Vagina (tissue), 2 donors: ENCODE measurements at regions not wholly inside any gene's neighbourhood (a gene's known extent, or its start where the extent isn't known, plus 50 kb on each side); places are given as distances from the start of the nearest gene placed in this dataset.

ENCODE experiments used
- DNase-seq, 2 donors: peaks; one replicate each; pipeline ENCODE4 v3.0.0-alpha.2; 2017; ENCODE audit errors: extremely low spot score in 2 of 2
- H3K27ac ChIP-seq: fragments of 200-600 bp; sonication (generic); one replicate; pipeline ENCODE4 v1.5.1; 2019
- H3K27me3 ChIP-seq: fragments of 200-600 bp; sonication (generic); one replicate; pipeline ENCODE4 v1.5.1; 2019
- H3K36me3 ChIP-seq, 2 donors: fragments of 200-600 bp; sonication (generic); one replicate each; pipeline ENCODE4 v1.5.1; 2017 to 2019
- H3K4me1 ChIP-seq: fragments of 200-600 bp; sonication (generic); one replicate; pipeline ENCODE4 v1.5.1; 2019
- H3K4me3 ChIP-seq, 2 donors: fragments of 200-600 bp; sonication (generic); 1 replicate in 1 of 2; 2 replicates in 1 of 2; pipeline ENCODE4 v1.5.1; 2016 to 2019
- H3K9me3 ChIP-seq: fragments of 200-600 bp; sonication (generic); one replicate; pipeline ENCODE4 v1.5.1; 2019
- CTCF ChIP-seq, 3 experiments: fragments of 450-650 bp in 2 of 3; fragments of 200-600 bp in 1 of 3; sonication (generic) in 1 of 3; IDR thresholded peaks; one replicate each; pipeline ENCODE4 v1.5.1; 2017 to 2019; ENCODE audit warnings: antibody characterized with exemption in 3 of 3, mild to moderate bottlenecking in 2 of 3, moderate library complexity in 2 of 3
- POLR2A ChIP-seq, 2 donors: fragments of 450-650 bp; IDR thresholded peaks; one replicate each; pipeline ENCODE4 v1.6.1; 2017; ENCODE audit warnings: antibody characterized with exemption in 2 of 2, mild to moderate bottlenecking in 2 of 2, moderate library complexity in 2 of 2
- POLR2AphosphoS5 ChIP-seq, 2 donors: sonication (generic); formaldehyde crosslinking; IDR thresholded peaks; one replicate each; pipeline ENCODE4 v1.9.0; 2017; ENCODE audit warnings: antibody characterized with exemption in 2 of 2, mild to moderate bottlenecking in 2 of 2, low read depth in 1 of 2; ENCODE audit not compliant: insufficient read depth in 1 of 2
- intact Hi-C: fragments of 100-400 bp; cut with DNase I; formaldehyde crosslinking; loops from one replicate; pipeline ENCODE4 v1.15.1; 2023

- Histone ChIP-seq H3K27me3 (no peaks in the 10 kb centered on the region), H3K4me1 (no peaks in the 10 kb centered on the region), H3K9me3 (no peaks in the 10 kb centered on the region), H3K27ac (no peak overlapping the region), H3K36me3 (no peaks in the 10 kb centered on the region), H3K4me3 (no peak overlapping the region)
- no peak for DNase-seq
- TF ChIP-seq POLR2A (IDR thresholded peaks at IDR 0.05) (no peak), CTCF (IDR thresholded peaks at IDR 0.05) (peak in 1 of 3 experiments; percentile 24)
- intact Hi-C loops: no loop called here
These were observed 607.6 kb downstream of the FGF9 start for GRCh38 chr13:22278336-22278929.

DNA sequence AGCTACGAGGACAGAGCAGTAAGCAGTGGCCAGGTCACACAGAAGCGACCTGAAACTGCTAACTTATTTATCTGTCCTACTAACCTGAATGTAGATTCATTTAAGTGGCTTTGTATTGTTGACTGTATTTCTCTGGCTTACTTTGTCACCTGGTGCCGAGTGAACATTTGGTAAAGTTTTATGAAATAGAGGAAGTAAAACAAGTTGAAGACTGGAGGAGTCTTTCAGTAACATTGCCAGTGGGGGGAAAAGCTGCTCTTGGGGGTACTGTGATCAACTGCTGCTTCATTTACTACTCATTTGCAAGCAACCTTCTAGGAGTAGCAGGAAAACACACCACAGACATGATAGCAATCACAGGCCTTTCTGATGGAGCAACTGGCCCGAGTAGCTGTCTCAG, 615.0 kb downstream of the FGF9 start:
- Histone ChIP-seq H3K36me3 (no peaks in the 10 kb centered on the region), H3K4me3 (no peak overlapping the region), H3K27me3 (no peaks in the 10 kb centered on the region), H3K9me3 (no peaks in the 10 kb centered on the region), H3K27ac (no peak overlapping the region), H3K4me1 (no peaks in the 10 kb centered on the region)
- DNase-seq: no peak
- intact Hi-C loops: no loop called here
- TF ChIP-seq POLR2A (IDR thresholded peaks at IDR 0.05) (no peak), CTCF (IDR thresholded peaks at IDR 0.05) (no peak), POLR2AphosphoS5 (IDR thresholded peaks at IDR 0.05; ENCODE audit: insufficient read depth in 1 of 2, low read depth in 1 of 2) (no peak)

- Histone ChIP-seq H3K4me1 (no peaks in the 10 kb centered on the region), H3K36me3 (no peaks in the 10 kb centered on the region), H3K27ac (no peak overlapping the region), H3K27me3 (no peaks in the 10 kb centered on the region), H3K4me3 (no peak overlapping the region), H3K9me3 (no peaks in the 10 kb centered on the region)
- DNase-seq: no peak
- intact Hi-C loops: no loop called here
- TF ChIP-seq CTCF (IDR thresholded peaks at IDR 0.05) (no peak), POLR2A (IDR thresholded peaks at IDR 0.05) (no peak), POLR2AphosphoS5 (IDR thresholded peaks at IDR 0.05; ENCODE audit: insufficient read depth in 1 of 2, low read depth in 1 of 2) (no peak)
These were observed 615.5 kb downstream of the FGF9 start for GRCh38 chr13:22286338-22286737.

- TF ChIP-seq POLR2A (IDR thresholded peaks at IDR 0.05): no peak
- no peak for TF ChIP-seq CTCF (IDR thresholded peaks at IDR 0.05)
- TF ChIP-seq POLR2AphosphoS5 (IDR thresholded peaks at IDR 0.05; ENCODE audit: insufficient read depth in 1 of 2, low read depth in 1 of 2): no peak
- intact Hi-C loops: no loop called here
- no peaks in the 10 kb centered on the region for H3K27me3 ChIP-seq
- DNase-seq: no peak
- no peak overlapping the region for H3K27ac ChIP-seq
- H3K4me3 ChIP-seq: no peak overlapping the region
- no peaks in the 10 kb centered on the region for H3K36me3 ChIP-seq
- H3K9me3 ChIP-seq: no peaks in the 10 kb centered on the region
- H3K4me1 ChIP-seq: no peaks in the 10 kb centered on the region
These were observed 616.6 kb downstream of the FGF9 start for GRCh38 chr13:22287343-22287920.

GRCh38 chr13:22288496-22288895, 617.6 kb downstream of the FGF9 start:
- H3K4me3 ChIP-seq: no peak overlapping the region
- no peak for DNase-seq
- no peaks in the 10 kb centered on the region for H3K4me1 ChIP-seq
- no peaks in the 10 kb centered on the region for H3K27me3 ChIP-seq
- intact Hi-C loops: no loop called here
- no peak overlapping the region for H3K27ac ChIP-seq
- TF ChIP-seq POLR2A (IDR thresholded peaks at IDR 0.05): no peak
- TF ChIP-seq POLR2AphosphoS5 (IDR thresholded peaks at IDR 0.05; ENCODE audit: insufficient read depth in 1 of 2, low read depth in 1 of 2): no peak
- TF ChIP-seq CTCF (IDR thresholded peaks at IDR 0.05): no peak
- H3K9me3 ChIP-seq: no peaks in the 10 kb centered on the region
- H3K36me3 ChIP-seq: no peaks in the 10 kb centered on the region
